SK-N-SH (cell line): ENCODE measurements at regions not wholly inside any gene's neighbourhood (a gene's known extent, or its start where the extent isn't known, plus 50 kb on each side); places are given as distances from the start of the nearest gene placed in this dataset.

ENCODE experiments used
- CTCF ChIA-PET: fragments of 300-600, 350-600 bp; formaldehyde crosslinking; extraction: SDS; loops from one replicate; lab custom pipeline; 2021; lab: Yijun Ruan, JAX
- POLR2A ChIA-PET: fragments of 350-600 bp; sonication (Branson Sonifier 250); formaldehyde crosslinking; extraction: SDS; loops from one replicate; lab custom pipeline; 2020; ENCODE audit warnings: antibody characterized with exemption, inconsistent platforms; lab: Yijun Ruan, JAX
- DNase-seq: peaks from one replicate; pipeline ENCODE4 v3.0.0; 2012
- H2AFZ ChIP-seq: fragments of 200-600 bp; sonication (generic); 2 replicates; pipeline ENCODE4 v1.8.1; 2016; ENCODE audit warnings: antibody characterized with exemption, mild to moderate bottlenecking, low read depth
- H3F3A ChIP-seq: fragments of 200-600 bp; sonication (generic); replicated peaks from 2 replicates; pipeline ENCODE3; 2016; ENCODE audit warnings: antibody characterized with exemption, mild to moderate bottlenecking; ENCODE audit not compliant: insufficient read depth
- H3K27ac ChIP-seq, 2 experiments: fragments of 200-500 bp in 1 of 2; fragments of 200-600 bp in 1 of 2; sonication (Bioruptor generic) in 1 of 2; sonication (generic), shearing (Covaris generic) in 1 of 2; 2 replicates each; pipeline versions ENCODE4 v1.5.1 to v1.6.1; 2014 to 2016; ENCODE audit warnings: low read depth in 2 of 2, inconsistent platforms in 1 of 2, low read length in 1 of 2, mild to moderate bottlenecking in 1 of 2, mixed read lengths in 1 of 2
- H3K27me3 ChIP-seq: fragments of 200-600 bp; sonication (generic), shearing (Covaris generic); 2 replicates; pipeline ENCODE4 v1.6.1; 2016; ENCODE audit warnings: mixed run types; ENCODE audit not compliant: insufficient read depth
- H3K36me3 ChIP-seq, 2 experiments: fragments of 200-500 bp in 1 of 2; fragments of 200-600 bp in 1 of 2; sonication (Bioruptor generic) in 1 of 2; sonication (generic) in 1 of 2; replicated peaks in 1 of 2; 2 replicates each; pipeline versions ENCODE3 to v1.5.1; 2014 to 2016; ENCODE audit warnings: low read length in 1 of 2, mild to moderate bottlenecking in 1 of 2; ENCODE audit not compliant: insufficient read depth in 2 of 2, control insufficient read depth in 1 of 2
- H3K4me1 ChIP-seq, 2 experiments: fragments of 200-500 bp in 1 of 2; fragments of 200-600 bp in 1 of 2; sonication (Bioruptor generic) in 1 of 2; sonication (generic), shearing (Covaris generic) in 1 of 2; 2 replicates each; pipeline versions ENCODE4 v1.5.1 to v1.6.1; 2014 to 2016; ENCODE audit warnings: low read depth in 1 of 2, low read length in 1 of 2, mixed run types in 1 of 2; ENCODE audit not compliant: insufficient read depth in 2 of 2, control insufficient read depth in 1 of 2
- H3K4me2 ChIP-seq: fragments of 200-600 bp; sonication (generic), shearing (Covaris generic); 2 replicates; pipeline ENCODE4 v1.6.1; 2017; ENCODE audit warnings: mixed run types
- H3K4me3 ChIP-seq, 2 experiments: fragments of 200-500 bp in 1 of 2; fragments of 200-600 bp in 1 of 2; sonication (Bioruptor generic) in 1 of 2; sonication (generic), shearing (Covaris generic) in 1 of 2; 2 replicates each; pipeline versions ENCODE4 v1.5.1 to v1.8.1; 2014 to 2016; ENCODE audit warnings: low read depth in 2 of 2, inconsistent platforms in 1 of 2, low read length in 1 of 2, mild to moderate bottlenecking in 1 of 2, mixed read lengths in 1 of 2, moderate library complexity in 1 of 2
- H3K79me2 ChIP-seq: fragments of 200-600 bp; sonication (generic); 2 replicates; pipeline ENCODE4 v1.8.1; 2017; ENCODE audit warnings: mild to moderate bottlenecking; ENCODE audit not compliant: insufficient read depth
- H3K9ac ChIP-seq: fragments of 200-600 bp; sonication (generic); 2 replicates; pipeline ENCODE4 v1.6.1; 2017; ENCODE audit warnings: mixed run types
- H3K9me2 ChIP-seq: fragments of 200-600 bp; sonication (generic); 2 replicates; pipeline ENCODE4 v1.6.1; 2017; ENCODE audit warnings: mixed run types
- H3K9me3 ChIP-seq: fragments of 200-600 bp; sonication (generic); 2 replicates; pipeline ENCODE4 v1.6.1; 2017; ENCODE audit warnings: mixed run types, mild to moderate bottlenecking, moderate library complexity
- H4K20me1 ChIP-seq: fragments of 200-600 bp; sonication (generic); 2 replicates; pipeline ENCODE4 v1.6.1; 2017; ENCODE audit warnings: mild to moderate bottlenecking, mixed run types; ENCODE audit not compliant: insufficient read depth
- CHD2 ChIP-seq: fragments of 150-350 bp; IDR thresholded peaks from 2 replicates; pipeline ENCODE4 v1.6.1; 2018; ENCODE audit warnings: low read length; ENCODE audit not compliant: partially characterized antibody
- ELF1 ChIP-seq: IDR thresholded peaks from 2 replicates; pipeline ENCODE4 v1.4.0; 2012
- EP300 ChIP-seq, 2 experiments: IDR thresholded peaks; 2 replicates each; pipeline versions ENCODE4 v1.4.0 to v1.6.1; 2012; ENCODE audit warnings: borderline replicate concordance in 1 of 2, low read depth in 1 of 2, low read length in 1 of 2
- EZH2phosphoT487 ChIP-seq: fragments of 200-600 bp; sonication (generic); IDR thresholded peaks from 2 replicates; pipeline ENCODE4 v1.6.1; 2017; ENCODE audit warnings: low read depth, mixed run types, mild to moderate bottlenecking, antibody characterized with exemption, moderate library complexity, borderline replicate concordance
- FOSL2 ChIP-seq: IDR thresholded peaks from 2 replicates; pipeline ENCODE4 v1.4.0; 2012; ENCODE audit warnings: low read depth, mild to moderate bottlenecking, moderate library complexity, borderline replicate concordance
- FOXM1 ChIP-seq: IDR thresholded peaks from 2 replicates; pipeline ENCODE4 v1.4.0; 2012; ENCODE audit warnings: low read depth, mild to moderate bottlenecking
- GATA2 ChIP-seq: sonication (generic); formaldehyde crosslinking; IDR thresholded peaks from 2 replicates; pipeline ENCODE4 v1.5.0; 2020; ENCODE audit warnings: mild to moderate bottlenecking, missing genetic modification reagents
- JUND ChIP-seq: IDR thresholded peaks from 2 replicates; pipeline ENCODE4 v1.4.0; 2012
- MEF2A ChIP-seq: IDR thresholded peaks from 2 replicates; pipeline ENCODE4 v1.4.0; 2012; ENCODE audit warnings: low read depth, borderline replicate concordance
- MXI1 ChIP-seq: IDR thresholded peaks from 2 replicates; pipeline ENCODE4 v1.6.1; 2012; ENCODE audit warnings: mild to moderate bottlenecking, low read depth, low read length, improper control_type of control experiment
- NFIC ChIP-seq: IDR thresholded peaks from 2 replicates; pipeline ENCODE4 v1.4.0; 2012; ENCODE audit warnings: borderline replicate concordance
- NRF1 ChIP-seq: IDR thresholded peaks from 2 replicates; pipeline ENCODE4 v1.6.1; 2012; ENCODE audit warnings: low read depth, mild to moderate bottlenecking, low read length
- PBX3 ChIP-seq: IDR thresholded peaks from 2 replicates; pipeline ENCODE4; 2012
- POLR2AphosphoS5 ChIP-seq: IDR thresholded peaks from 2 replicates; pipeline ENCODE4 v1.6.1; 2012; ENCODE audit warnings: low read depth, low read length
- RCOR1 ChIP-seq: fragments of 150-350 bp; IDR thresholded peaks from 2 replicates; pipeline ENCODE4 v1.6.1; 2017; ENCODE audit warnings: antibody characterized with exemption, low read length
- RFX5 ChIP-seq: IDR thresholded peaks from 2 replicates; pipeline ENCODE4 v1.6.1; 2012; ENCODE audit warnings: mild to moderate bottlenecking, improper control_type of control experiment, low read length
- SIN3A ChIP-seq: IDR thresholded peaks from 2 replicates; pipeline ENCODE4 v1.6.1; 2012; ENCODE audit warnings: low read depth, mild to moderate bottlenecking, low read length, moderate library complexity, borderline replicate concordance
- SMC3 ChIP-seq: IDR thresholded peaks from 2 replicates; pipeline ENCODE4 v1.6.1; 2012; ENCODE audit warnings: low read depth, low read length, improper control_type of control experiment
- TCF12 ChIP-seq: IDR thresholded peaks from 2 replicates; pipeline ENCODE4 v1.4.0; 2012
- USF1 ChIP-seq: IDR thresholded peaks from 2 replicates; pipeline ENCODE4 v1.4.0; 2012; ENCODE audit warnings: low read depth, borderline replicate concordance
- YY1 ChIP-seq: IDR thresholded peaks from 2 replicates; pipeline ENCODE4 v1.4.0; 2012; ENCODE audit warnings: low read depth, mild to moderate bottlenecking
- ZBTB33 ChIP-seq: IDR thresholded peaks from 2 replicates; pipeline ENCODE4 v1.4.0; 2012; ENCODE audit warnings: low read depth, borderline replicate concordance
- TF ChIP-seq, protein P1 (sequence below): fragments of 200-600 bp; sonication (generic); IDR thresholded peaks from 2 replicates; pipeline ENCODE4 v1.6.1; 2017; ENCODE audit warnings: antibody characterized with exemption, mild to moderate bottlenecking, moderate library complexity
- TF ChIP-seq, protein P2 (sequence below): IDR thresholded peaks from 2 replicates; pipeline ENCODE4 v1.6.1; 2012; ENCODE audit warnings: mild to moderate bottlenecking, low read depth, low read length, moderate library complexity
- TF ChIP-seq, protein P3 (sequence below): fragments of 150-350 bp; IDR thresholded peaks from 2 replicates; pipeline ENCODE4 v1.6.1; 2016; ENCODE audit warnings: mild to moderate bottlenecking, low read depth, low read length

GRCh38 chr2:75277111-75277510 is 77.8 kb upstream of the TACR1 start:
- POLR2A ChIA-PET = interaction anchor here (0.6 kb wide), 1 partner anchor 1405 kb away, joined by 5 read pairs; no protein-coding TSS in a partner anchor
- DNase-seq = no peak
- no peaks in the 10 kb centered on the region for H3K9me2 ChIP-seq
- no peaks in the 10 kb centered on the region for H3K36me3 ChIP-seq
- CTCF ChIA-PET = interaction anchor here (0.8 kb wide), 1 partner anchor 78 kb away, joined by 3 read pairs; the partner anchor contains the start of gene TACR1
- no peaks in the 10 kb centered on the region for H3K27me3 ChIP-seq
- H3K4me3 ChIP-seq = no peak overlapping the region
- H3K27ac ChIP-seq = peak overlapping the region in 1 of 2 experiments; percentile 42; a peak in 2 of 4 replicates
- peak overlapping the region; percentile 18; the same call in 1 of the 2 replicates for H2AFZ ChIP-seq
- peak overlapping the region; percentile 54; the same call in 1 of the 2 replicates for H3K4me2 ChIP-seq
- no peaks in the 10 kb centered on the region for H3K79me2 ChIP-seq
- H3K9ac ChIP-seq = no peak overlapping the region
- H3K4me1 ChIP-seq = peaks cover 0 to 14% of the 10 kb centered on the region in 2 experiments; a peak in 2 of 4 replicates
- peaks cover 11% of the 10 kb centered on the region for H3F3A ChIP-seq
- no peaks in the 10 kb centered on the region; the same call in 1 of the 2 replicates for H3K9me3 ChIP-seq
- H4K20me1 ChIP-seq = no peaks in the 10 kb centered on the region
- TF ChIP-seq FOXM1 (no peak), FOSL2 (peak; percentile 66), NFIC (0 out of 2 replicates have a peak, but pooled peaks have one; percentile 16), YY1 (no peak), EP300 (IDR thresholded peaks at IDR 0.05; ENCODE audit: borderline replicate concordance in 1 of 2, low read depth in 1 of 2, low read length in 1 of 2) (peak in 1 of 2 experiments; percentile 53; a peak in 1 of 4 replicates), PBX3 (peak; percentile 55), POLR2AphosphoS5 (no peak), CHD2 (no peak), USF1 (no peak), ZBTB33 (no peak), EZH2phosphoT487 (no peak), RCOR1 (no peak), GATA2 (CRISPR knock-in tag) (no peak), NRF1 (no peak), JUND (peak; percentile 50; the same call in 1 of the 2 replicates), MXI1 (no peak), ELF1 (no peak), SMC3 (no peak), RFX5 (no peak), SIN3A (no peak), MEF2A (no peak), TCF12 (peak; percentile 57; the same call in 1 of the 2 replicates)
- TF ChIP-seq, protein P1, sequence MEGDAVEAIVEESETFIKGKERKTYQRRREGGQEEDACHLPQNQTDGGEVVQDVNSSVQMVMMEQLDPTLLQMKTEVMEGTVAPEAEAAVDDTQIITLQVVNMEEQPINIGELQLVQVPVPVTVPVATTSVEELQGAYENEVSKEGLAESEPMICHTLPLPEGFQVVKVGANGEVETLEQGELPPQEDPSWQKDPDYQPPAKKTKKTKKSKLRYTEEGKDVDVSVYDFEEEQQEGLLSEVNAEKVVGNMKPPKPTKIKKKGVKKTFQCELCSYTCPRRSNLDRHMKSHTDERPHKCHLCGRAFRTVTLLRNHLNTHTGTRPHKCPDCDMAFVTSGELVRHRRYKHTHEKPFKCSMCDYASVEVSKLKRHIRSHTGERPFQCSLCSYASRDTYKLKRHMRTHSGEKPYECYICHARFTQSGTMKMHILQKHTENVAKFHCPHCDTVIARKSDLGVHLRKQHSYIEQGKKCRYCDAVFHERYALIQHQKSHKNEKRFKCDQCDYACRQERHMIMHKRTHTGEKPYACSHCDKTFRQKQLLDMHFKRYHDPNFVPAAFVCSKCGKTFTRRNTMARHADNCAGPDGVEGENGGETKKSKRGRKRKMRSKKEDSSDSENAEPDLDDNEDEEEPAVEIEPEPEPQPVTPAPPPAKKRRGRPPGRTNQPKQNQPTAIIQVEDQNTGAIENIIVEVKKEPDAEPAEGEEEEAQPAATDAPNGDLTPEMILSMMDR = no peak
- TF ChIP-seq, protein P2, sequence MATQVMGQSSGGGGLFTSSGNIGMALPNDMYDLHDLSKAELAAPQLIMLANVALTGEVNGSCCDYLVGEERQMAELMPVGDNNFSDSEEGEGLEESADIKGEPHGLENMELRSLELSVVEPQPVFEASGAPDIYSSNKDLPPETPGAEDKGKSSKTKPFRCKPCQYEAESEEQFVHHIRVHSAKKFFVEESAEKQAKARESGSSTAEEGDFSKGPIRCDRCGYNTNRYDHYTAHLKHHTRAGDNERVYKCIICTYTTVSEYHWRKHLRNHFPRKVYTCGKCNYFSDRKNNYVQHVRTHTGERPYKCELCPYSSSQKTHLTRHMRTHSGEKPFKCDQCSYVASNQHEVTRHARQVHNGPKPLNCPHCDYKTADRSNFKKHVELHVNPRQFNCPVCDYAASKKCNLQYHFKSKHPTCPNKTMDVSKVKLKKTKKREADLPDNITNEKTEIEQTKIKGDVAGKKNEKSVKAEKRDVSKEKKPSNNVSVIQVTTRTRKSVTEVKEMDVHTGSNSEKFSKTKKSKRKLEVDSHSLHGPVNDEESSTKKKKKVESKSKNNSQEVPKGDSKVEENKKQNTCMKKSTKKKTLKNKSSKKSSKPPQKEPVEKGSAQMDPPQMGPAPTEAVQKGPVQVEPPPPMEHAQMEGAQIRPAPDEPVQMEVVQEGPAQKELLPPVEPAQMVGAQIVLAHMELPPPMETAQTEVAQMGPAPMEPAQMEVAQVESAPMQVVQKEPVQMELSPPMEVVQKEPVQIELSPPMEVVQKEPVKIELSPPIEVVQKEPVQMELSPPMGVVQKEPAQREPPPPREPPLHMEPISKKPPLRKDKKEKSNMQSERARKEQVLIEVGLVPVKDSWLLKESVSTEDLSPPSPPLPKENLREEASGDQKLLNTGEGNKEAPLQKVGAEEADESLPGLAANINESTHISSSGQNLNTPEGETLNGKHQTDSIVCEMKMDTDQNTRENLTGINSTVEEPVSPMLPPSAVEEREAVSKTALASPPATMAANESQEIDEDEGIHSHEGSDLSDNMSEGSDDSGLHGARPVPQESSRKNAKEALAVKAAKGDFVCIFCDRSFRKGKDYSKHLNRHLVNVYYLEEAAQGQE = no peak
- TF ChIP-seq, protein P3, sequence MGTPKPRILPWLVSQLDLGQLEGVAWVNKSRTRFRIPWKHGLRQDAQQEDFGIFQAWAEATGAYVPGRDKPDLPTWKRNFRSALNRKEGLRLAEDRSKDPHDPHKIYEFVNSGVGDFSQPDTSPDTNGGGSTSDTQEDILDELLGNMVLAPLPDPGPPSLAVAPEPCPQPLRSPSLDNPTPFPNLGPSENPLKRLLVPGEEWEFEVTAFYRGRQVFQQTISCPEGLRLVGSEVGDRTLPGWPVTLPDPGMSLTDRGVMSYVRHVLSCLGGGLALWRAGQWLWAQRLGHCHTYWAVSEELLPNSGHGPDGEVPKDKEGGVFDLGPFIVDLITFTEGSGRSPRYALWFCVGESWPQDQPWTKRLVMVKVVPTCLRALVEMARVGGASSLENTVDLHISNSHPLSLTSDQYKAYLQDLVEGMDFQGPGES = no peak
